Stimulated activated naive B cell treated with anti-CD40 and anti-IgM and Interleukin-4, amounts not matched to agents 10 μg/mL and 1 μg/mL and 100 μg/mL, for 72 hours (primary cell): ENCODE measurements at regions not wholly inside any gene's neighbourhood (a gene's known extent, or its start where the extent isn't known, plus 50 kb on each side); places are given as distances from the start of the nearest gene placed in this dataset.
A peak's percentile ranks its signal among the peaks of the same experiment; 100 is the strongest.
"Not testable (repeated sequence)": the region's sequence is repeated elsewhere in the genome, so short reads cannot be mapped to it uniquely, and the experiment has no call there.

Source experiments
- ATAC-seq, 2 donors: fragments of 150-1000 bp; cut with Tn5 transposase; replicated peaks; 2 replicates each; pipeline ENCODE4 v1.10.0; 2021; ENCODE audit warnings: moderate library complexity in 1 of 2
- DNase-seq: peaks from one replicate; pipeline ENCODE4 v3.0.0; 2021
- H3K27ac Mint-ChIP-seq: one replicate; pipeline ENCODE4 v1.8.0; 2022; ENCODE audit warnings: mild to moderate bottlenecking, mixed read lengths
- H3K27me3 Mint-ChIP-seq, 2 donors: one replicate each; pipeline ENCODE4 v1.8.0; 2022; ENCODE audit warnings: mixed read lengths in 2 of 2
- H3K36me3 Mint-ChIP-seq, 2 donors: one replicate each; pipeline ENCODE4 v1.8.0; 2022; ENCODE audit warnings: mixed read lengths in 2 of 2, mild to moderate bottlenecking in 1 of 2
- H3K4me1 Mint-ChIP-seq, 2 donors: one replicate each; pipeline ENCODE4 v1.8.0; 2022; ENCODE audit warnings: mixed read lengths in 2 of 2, mild to moderate bottlenecking in 1 of 2
- H3K4me3 Mint-ChIP-seq, 2 donors: one replicate each; pipeline ENCODE4 v1.8.0; 2022; ENCODE audit warnings: mild to moderate bottlenecking in 2 of 2, mixed read lengths in 2 of 2, moderate library complexity in 1 of 2
- H3K9me3 Mint-ChIP-seq, 2 donors: one replicate each; pipeline ENCODE4 v1.8.0; 2022; ENCODE audit warnings: mixed read lengths in 2 of 2, mild to moderate bottlenecking in 1 of 2

DNA sequence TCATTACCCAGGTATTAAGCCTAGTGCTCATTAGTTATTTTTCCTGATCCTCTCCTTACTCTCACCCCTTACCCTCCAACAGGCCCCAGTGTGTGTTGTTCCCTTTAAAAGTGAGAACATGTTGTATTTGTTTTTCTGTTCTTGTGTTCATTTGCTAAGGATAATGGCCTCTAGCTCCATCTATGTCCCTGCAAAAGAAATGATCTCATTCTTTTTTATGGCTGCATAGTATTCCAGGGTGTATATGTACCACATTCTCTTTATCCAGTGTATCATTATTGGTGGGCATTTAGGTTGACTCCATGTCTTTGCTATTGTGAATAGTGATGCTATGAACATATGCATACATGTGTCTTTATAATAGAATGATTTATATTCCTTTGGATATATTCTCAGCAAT lies 185.0 kb upstream of the SMIM30 start:
- not testable (repeated sequence) for H3K4me1 Mint-ChIP-seq, H3K27me3 Mint-ChIP-seq, H3K4me3 Mint-ChIP-seq, H3K36me3 Mint-ChIP-seq, H3K27ac Mint-ChIP-seq, ATAC-seq, DNase-seq
- peaks cover 0 to 12% of the 10 kb centered on the region in 2 donors for H3K9me3 Mint-ChIP-seq

DNA sequence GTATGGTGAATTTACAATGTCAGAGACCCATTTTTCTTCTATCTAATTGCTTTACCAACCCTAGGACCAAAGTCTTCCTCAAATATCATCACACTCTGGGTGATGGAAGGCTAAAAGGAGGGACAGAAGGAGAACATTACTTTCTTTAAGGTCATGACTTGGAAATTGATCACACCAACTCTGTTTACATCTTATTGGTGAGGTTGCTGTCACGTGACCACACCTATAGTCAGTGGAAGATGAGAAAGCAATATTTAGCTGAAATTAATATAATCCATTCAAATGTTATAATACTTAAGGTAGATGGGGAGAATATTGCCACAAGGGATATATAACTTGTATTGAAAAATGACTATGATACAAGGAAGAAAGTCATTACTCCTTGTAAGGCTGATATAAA lies 183.6 kb upstream of the SMIM30 start:
- ATAC-seq, result no peak
- Mint-ChIP-seq H3K4me1 (no peaks in the 10 kb centered on the region), H3K27ac (no peak overlapping the region), H3K27me3 (no peaks in the 10 kb centered on the region), H3K4me3 (no peak overlapping the region), H3K9me3 (peaks cover 0 to 10% of the 10 kb centered on the region in 2 donors), H3K36me3 (no peaks in the 10 kb centered on the region)
- no peak for DNase-seq

DNA sequence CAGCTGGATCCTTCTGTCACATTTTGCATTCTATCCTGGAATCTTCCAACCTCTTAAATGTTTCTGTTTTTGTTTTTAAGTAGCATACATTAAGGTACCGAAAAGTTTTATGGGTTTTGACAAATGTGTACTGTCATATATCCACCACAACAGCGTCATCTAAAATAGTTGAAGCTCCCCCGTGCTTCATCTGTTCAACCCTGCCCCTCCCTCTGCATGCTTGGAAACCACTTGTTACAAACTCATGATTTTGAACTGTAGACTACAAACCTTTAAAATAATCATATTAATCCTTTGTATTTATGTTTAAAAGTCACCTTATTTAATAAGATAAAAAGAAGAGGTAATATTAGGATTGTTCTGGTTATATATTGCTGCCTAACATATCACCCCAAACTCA lies 182.8 kb upstream of the SMIM30 start:
- H3K27ac Mint-ChIP-seq, result no peak overlapping the region
- DNase-seq (no peak), ATAC-seq (no peak)
- peaks cover 0 to 7% of the 10 kb centered on the region in 2 donors for H3K9me3 Mint-ChIP-seq
- no peak overlapping the region for H3K4me3 Mint-ChIP-seq
- H3K4me1 Mint-ChIP-seq, result no peaks in the 10 kb centered on the region
- no peaks in the 10 kb centered on the region for H3K27me3 Mint-ChIP-seq
- no peaks in the 10 kb centered on the region for H3K36me3 Mint-ChIP-seq

DNA sequence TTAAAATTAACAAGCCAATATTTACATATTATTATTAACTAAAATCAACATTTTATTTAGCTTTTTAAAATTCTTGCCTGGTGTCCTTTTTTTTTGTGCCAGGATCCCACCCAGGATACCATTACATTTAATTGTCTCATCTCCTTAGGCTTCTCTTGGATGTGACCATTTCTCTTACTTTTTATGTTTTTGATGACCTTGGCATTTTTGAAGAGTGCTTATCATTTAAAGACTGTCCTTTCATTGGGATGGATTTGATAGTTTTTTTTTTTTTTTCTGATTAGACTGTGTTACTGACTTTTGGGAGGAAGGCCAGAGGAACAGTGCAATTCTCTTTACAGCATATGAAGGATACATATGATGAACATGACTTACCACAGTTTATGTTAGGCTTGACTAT lies 181.4 kb upstream of the SMIM30 start:
- Mint-ChIP-seq H3K4me1 (no peaks in the 10 kb centered on the region), H3K36me3 (no peaks in the 10 kb centered on the region), H3K27me3 (no peaks in the 10 kb centered on the region), H3K27ac (no peak overlapping the region), H3K9me3 (peaks cover 0 to 7% of the 10 kb centered on the region in 2 donors), H3K4me3 (no peak overlapping the region)
- ATAC-seq (no peak), DNase-seq (no peak)

DNA sequence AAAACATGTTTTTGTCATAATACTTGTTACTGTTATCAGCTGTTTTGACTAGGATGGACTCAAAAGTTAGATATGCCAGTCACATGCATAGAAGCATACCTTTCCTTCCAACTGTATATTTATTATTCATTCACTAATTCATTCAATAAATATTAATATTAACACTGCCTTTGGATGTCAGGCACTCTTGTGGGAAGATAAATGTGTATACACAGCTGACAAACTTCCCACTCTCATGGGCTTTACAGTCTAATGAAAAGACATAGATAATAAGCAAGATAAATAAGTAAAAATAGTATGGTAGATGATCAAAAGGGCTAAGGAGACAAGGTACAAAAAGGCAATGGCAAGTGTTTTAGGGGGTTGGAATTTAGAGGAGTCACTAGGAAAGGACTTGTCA lies 180.1 kb upstream of the SMIM30 start:
- H3K27ac Mint-ChIP-seq, result no peak overlapping the region
- peaks cover 0 to 5% of the 10 kb centered on the region in 2 donors for H3K9me3 Mint-ChIP-seq
- no peaks in the 10 kb centered on the region for H3K27me3 Mint-ChIP-seq
- H3K4me1 Mint-ChIP-seq, result no peaks in the 10 kb centered on the region
- no peak for ATAC-seq
- no peak overlapping the region for H3K4me3 Mint-ChIP-seq
- no peak for DNase-seq
- H3K36me3 Mint-ChIP-seq, result no peaks in the 10 kb centered on the region

DNA sequence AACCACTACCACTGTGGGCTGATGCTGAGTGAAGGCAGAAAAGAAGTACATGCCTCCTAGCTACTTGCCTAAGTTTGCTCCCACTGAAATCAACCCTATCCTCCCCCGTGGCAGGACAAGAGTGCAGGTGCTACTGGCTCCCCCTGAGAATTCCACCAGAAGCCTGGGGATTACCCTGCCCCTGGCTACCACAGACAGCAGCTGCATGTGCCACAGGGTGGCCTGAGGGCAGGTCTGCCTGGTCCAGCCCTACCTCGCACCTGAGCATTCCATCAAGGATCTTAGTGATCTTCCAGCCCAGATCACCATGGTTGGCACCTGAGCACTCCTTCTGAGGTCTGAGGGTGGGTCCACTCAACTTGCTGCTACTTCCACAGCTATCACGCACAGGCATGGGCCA lies 176.4 kb upstream of the SMIM30 start:
- ATAC-seq (peak in 1 of 2 donors; percentile 16), DNase-seq (no peak)
- no peaks in the 10 kb centered on the region for H3K9me3 Mint-ChIP-seq
- no peak overlapping the region for H3K27ac Mint-ChIP-seq
- no peaks in the 10 kb centered on the region for H3K36me3 Mint-ChIP-seq
- no peak overlapping the region for H3K4me3 Mint-ChIP-seq
- no peaks in the 10 kb centered on the region for H3K4me1 Mint-ChIP-seq
- no peaks in the 10 kb centered on the region for H3K27me3 Mint-ChIP-seq

DNA sequence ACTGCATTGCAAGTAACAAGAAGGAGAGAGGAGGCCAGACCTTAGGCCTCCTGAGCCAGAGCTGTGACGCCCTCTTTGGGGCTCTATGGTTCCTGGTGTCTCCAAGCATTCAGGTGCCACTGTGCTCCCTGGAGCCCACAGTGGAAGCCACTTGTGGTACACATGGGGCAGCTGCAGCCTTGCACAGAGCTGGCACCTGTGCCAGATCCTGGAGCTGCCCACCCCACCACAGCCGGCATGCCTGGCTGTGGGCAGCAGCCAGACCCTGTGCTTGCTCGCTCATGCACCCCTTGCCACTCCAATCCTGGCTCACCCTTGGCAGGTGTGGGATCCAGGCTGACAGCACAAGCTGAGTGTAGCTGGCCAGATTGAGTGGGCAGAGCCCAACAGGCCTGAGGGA lies 173.8 kb upstream of the SMIM30 start:
- no peak for ATAC-seq
- H3K27ac Mint-ChIP-seq, result no peak overlapping the region
- no peaks in the 10 kb centered on the region for H3K4me1 Mint-ChIP-seq
- H3K27me3 Mint-ChIP-seq, result no peaks in the 10 kb centered on the region
- H3K4me3 Mint-ChIP-seq, result no peak overlapping the region
- no peaks in the 10 kb centered on the region for H3K36me3 Mint-ChIP-seq
- DNase-seq, result no peak
- no peaks in the 10 kb centered on the region for H3K9me3 Mint-ChIP-seq

DNA sequence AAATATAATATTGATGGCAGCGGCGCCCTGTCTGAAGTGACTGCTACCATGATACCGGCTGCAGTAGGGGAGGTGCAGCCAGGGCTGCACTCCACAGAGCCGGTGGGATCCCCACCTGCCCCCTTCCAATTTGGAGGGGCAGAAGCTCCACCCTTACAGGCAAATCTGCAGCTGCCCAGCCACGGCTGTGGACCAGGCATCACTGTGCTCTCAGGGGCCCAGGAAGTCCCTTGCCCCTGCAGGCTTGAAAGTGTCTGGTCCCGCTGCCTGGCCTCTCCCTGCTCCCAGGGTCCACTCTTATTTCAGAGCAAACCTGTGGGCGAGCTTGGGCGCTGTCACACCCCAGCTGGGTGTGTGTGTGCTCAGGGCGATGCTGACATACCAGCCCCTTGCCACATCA lies 172.7 kb upstream of the SMIM30 start:
- no peak for DNase-seq
- H3K4me3 Mint-ChIP-seq, result no peak overlapping the region
- no peak overlapping the region for H3K27ac Mint-ChIP-seq

DNA sequence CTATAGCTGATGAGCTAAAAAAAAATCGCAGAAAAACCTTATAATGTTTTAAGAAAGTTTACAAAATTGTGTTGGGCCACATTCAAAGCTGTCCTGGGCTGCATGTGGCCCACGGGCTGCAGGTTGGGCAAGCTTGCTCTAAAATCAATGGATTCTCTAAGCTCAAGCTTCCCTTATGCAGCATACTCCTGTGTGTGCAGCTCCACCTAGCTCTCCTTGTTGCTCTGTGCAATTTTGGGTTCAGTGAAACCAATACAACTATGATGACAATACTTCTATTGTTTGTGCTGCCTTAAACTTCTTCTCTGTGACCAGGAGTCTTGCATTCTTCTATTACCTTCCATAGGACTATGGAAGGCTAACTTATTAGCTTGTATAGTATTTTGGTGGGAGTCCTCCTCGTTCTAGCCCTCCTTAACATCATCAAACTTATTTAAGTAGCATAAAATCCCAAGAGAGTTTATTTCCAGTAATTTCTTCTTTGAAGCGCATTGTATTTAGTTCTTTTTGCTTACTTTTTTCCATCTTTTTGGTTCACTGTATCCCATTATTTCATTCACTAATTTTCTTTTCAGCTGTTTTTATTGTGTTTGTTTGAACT lies 170.9 kb upstream of the SMIM30 start:
- H3K27ac Mint-ChIP-seq, result no peak overlapping the region
- H3K4me3 Mint-ChIP-seq, result no peak overlapping the region
- no peak for DNase-seq
- H3K27me3 Mint-ChIP-seq, result no peaks in the 10 kb centered on the region
- H3K36me3 Mint-ChIP-seq, result no peaks in the 10 kb centered on the region
- ATAC-seq, result peak; percentile 65 to 78
- H3K9me3 Mint-ChIP-seq, result peaks cover 0 to 2% of the 10 kb centered on the region in 2 donors
- H3K4me1 Mint-ChIP-seq, result no peaks in the 10 kb centered on the region

More for the DNA sequence above, 172.7 kb upstream of the SMIM30 start:
- no peaks in the 10 kb centered on the region for H3K4me1 Mint-ChIP-seq
- no peaks in the 10 kb centered on the region for H3K27me3 Mint-ChIP-seq
- H3K9me3 Mint-ChIP-seq, result no peaks in the 10 kb centered on the region
- no peaks in the 10 kb centered on the region for H3K36me3 Mint-ChIP-seq
- ATAC-seq, result no peak

DNA sequence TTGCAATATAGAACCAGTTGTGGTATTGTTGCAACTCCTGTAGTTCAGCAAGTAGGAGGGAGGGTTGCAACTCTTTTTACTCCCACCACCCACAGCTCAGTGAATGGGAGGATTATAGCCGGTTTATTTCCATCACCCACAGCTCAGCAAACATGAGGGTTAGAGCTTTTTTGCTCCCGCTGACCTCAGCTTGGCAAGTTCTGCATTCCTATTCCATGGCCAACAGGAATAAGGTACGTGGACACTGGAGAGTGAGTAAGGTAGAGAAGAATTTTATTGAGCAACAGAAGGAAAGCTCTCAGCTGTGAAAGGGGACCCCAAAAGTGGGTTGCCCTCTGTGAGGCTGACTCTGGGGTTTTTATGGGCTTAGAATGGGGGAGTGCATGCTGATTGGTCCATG lies 167.1 kb upstream of the SMIM30 start:
- DNase-seq (no peak), ATAC-seq (no peak)
- H3K4me1 Mint-ChIP-seq, result no peaks in the 10 kb centered on the region

DNA sequence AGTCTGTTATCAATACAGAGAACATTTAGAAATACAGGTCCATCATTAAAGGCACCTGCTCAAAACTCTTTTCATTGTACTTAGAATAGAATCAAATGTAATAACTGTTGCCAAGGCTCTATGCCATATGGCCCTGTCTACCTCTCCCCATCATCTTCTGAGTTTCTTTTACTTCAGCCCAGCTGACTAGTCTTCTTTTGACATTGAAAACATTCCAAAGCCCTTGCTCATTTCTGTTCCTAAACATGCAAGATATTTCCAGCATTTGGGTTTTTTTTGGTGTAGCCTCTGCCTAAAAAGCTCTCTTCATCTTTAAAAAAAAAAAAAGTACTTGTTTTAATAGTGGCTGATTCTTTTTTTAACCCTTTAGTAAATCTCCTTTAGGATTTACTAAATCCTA lies 165.5 kb upstream of the SMIM30 start:
- H3K9me3 Mint-ChIP-seq, result peaks cover 0 to 2% of the 10 kb centered on the region in 2 donors
- ATAC-seq (no peak), DNase-seq (no peak)
- no peak overlapping the region for H3K4me3 Mint-ChIP-seq
- no peaks in the 10 kb centered on the region for H3K27me3 Mint-ChIP-seq
- H3K27ac Mint-ChIP-seq, result peak overlapping the region; percentile 67
- H3K36me3 Mint-ChIP-seq, result no peaks in the 10 kb centered on the region
- no peaks in the 10 kb centered on the region for H3K4me1 Mint-ChIP-seq

More for the DNA sequence above, 167.1 kb upstream of the SMIM30 start:
- no peak overlapping the region for H3K27ac Mint-ChIP-seq
- H3K9me3 Mint-ChIP-seq, result peaks cover 0 to 2% of the 10 kb centered on the region in 2 donors
- no peaks in the 10 kb centered on the region for H3K27me3 Mint-ChIP-seq
- H3K4me3 Mint-ChIP-seq, result no peak overlapping the region
- no peaks in the 10 kb centered on the region for H3K36me3 Mint-ChIP-seq

DNA sequence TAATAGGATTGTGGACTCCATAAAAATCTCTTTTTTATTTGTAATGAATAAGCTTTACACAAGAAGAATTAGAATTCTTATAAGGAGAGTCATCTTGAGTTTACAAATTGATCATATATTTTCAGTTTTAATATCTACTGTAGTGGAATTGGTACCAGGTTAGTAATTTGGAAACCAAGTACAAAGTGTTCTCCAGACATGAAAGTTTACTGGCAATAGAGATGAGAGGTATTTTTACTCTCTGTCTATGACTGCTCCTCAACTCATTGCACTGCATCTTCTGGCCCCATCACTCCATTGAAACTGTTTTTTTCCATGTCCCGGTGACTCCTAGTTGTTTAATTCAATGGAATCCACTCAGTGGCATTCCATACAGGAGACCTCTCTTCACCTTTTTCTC lies 164.5 kb upstream of the SMIM30 start:
- ATAC-seq, result no peak
- H3K27me3 Mint-ChIP-seq, result no peaks in the 10 kb centered on the region
- peaks cover 0 to 2% of the 10 kb centered on the region in 2 donors for H3K9me3 Mint-ChIP-seq
- no peak for DNase-seq
- no peaks in the 10 kb centered on the region for H3K4me1 Mint-ChIP-seq
- H3K36me3 Mint-ChIP-seq, result no peaks in the 10 kb centered on the region
- H3K4me3 Mint-ChIP-seq, result no peak overlapping the region
- H3K27ac Mint-ChIP-seq, result no peak overlapping the region

DNA sequence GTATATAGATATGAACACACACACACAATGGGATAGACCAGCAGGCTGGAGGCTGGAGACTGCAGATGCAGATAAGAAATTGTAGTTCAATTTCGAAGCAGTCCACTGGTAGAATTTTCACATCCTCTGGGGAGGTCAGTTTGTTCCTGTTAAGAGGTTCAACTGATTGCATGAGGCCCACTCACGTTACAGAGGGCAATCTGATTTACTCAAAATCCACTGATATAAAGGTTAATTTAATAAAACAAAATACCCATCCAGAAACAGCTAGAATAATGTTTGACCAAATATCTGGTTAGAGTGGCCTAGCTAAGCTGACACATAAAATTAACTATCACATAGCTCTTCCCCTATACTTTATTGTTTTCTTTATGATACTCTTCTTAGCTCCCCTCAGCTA lies 162.9 kb upstream of the SMIM30 start:
- ATAC-seq (no peak), DNase-seq (no peak)
- H3K4me1 Mint-ChIP-seq, result no peaks in the 10 kb centered on the region
- H3K4me3 Mint-ChIP-seq, result no peak overlapping the region
- no peaks in the 10 kb centered on the region for H3K27me3 Mint-ChIP-seq
- peaks cover 0 to 4% of the 10 kb centered on the region in 2 donors for H3K9me3 Mint-ChIP-seq
- H3K36me3 Mint-ChIP-seq, result no peaks in the 10 kb centered on the region
- no peak overlapping the region for H3K27ac Mint-ChIP-seq

DNA sequence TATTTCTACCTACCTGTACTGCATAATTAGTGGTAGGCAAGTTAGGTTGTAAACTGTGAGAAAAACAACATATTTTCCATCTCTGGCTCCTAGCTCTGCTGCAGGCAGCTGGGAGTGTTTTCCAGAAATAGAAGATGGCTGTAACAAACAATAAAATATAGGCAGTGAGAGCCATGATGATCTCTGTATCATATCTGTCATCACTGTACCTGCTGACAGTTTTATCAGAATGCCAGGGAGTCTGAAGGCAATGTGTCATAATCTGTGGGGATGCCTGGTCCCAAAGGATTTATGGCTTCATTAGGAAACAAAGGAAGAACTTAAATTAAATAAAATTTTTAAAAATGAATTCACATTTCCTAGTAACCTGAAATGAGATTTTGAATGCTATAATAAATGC lies 160.9 kb upstream of the SMIM30 start:
- no peaks in the 10 kb centered on the region for H3K27me3 Mint-ChIP-seq
- ATAC-seq (no peak), DNase-seq (no peak)
- no peak overlapping the region for H3K27ac Mint-ChIP-seq
- no peaks in the 10 kb centered on the region for H3K4me1 Mint-ChIP-seq
- peaks cover 3 to 4% of the 10 kb centered on the region in 2 donors for H3K9me3 Mint-ChIP-seq
- no peaks in the 10 kb centered on the region for H3K36me3 Mint-ChIP-seq
- H3K4me3 Mint-ChIP-seq, result no peak overlapping the region

DNA sequence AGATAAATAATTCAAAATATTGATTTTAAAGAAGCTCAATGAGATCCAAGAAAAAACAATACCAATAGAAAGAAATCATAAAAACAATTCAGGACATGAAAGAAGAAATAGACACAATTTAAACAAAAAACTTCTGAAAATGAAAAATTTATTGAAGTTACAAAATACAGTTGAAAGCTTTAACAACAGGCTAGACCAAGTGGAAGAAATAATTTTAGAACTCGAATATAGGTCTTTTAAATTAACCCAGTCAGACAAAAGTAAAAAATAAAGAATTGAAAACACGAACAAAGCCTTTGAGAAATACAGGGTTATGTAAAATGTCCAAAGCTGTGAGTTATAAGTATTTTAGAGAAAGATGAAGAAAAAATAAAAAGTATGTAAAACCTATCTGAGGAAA lies 152.4 kb upstream of the SMIM30 start:
- ATAC-seq, result no peak
- Mint-ChIP-seq H3K36me3 (no peaks in the 10 kb centered on the region), H3K27me3 (no peaks in the 10 kb centered on the region), H3K9me3 (peaks cover 21 to 34% of the 10 kb centered on the region in 2 donors), H3K27ac (no peak overlapping the region), H3K4me3 (no peak overlapping the region), H3K4me1 (no peaks in the 10 kb centered on the region)
- DNase-seq, result no peak

DNA sequence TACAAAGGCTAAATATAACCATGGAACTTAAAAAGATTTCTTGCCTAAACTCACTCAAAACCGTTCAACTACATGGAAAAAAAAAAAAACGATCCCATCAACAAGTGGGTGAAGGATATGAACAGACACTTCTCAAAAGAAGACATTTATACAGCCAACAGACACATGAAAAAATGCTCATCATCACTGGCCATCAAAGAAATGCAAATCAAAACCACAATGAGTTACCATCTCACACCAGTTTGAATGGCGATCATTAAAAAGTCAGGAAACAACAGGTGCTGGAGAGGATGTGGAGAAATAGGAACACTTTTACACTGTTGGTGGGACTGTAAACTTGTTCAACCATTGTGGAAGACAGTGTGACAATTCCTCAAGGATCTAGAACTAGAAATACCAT lies 151.2 kb upstream of the SMIM30 start:
- not testable (repeated sequence) for H3K4me3 Mint-ChIP-seq, H3K27me3 Mint-ChIP-seq, ATAC-seq, H3K36me3 Mint-ChIP-seq, H3K4me1 Mint-ChIP-seq, H3K27ac Mint-ChIP-seq, DNase-seq
- peaks cover 19 to 31% of the 10 kb centered on the region in 2 donors for H3K9me3 Mint-ChIP-seq
